ENCODE measurements at regions not wholly inside any gene's neighbourhood (a gene's known extent, or its start where the extent isn't known, plus 50 kb on each side); places are given as distances from the start of the nearest gene placed in this dataset.

GRCh38 chr3:178485756-178486155, 50.5 kb upstream of the KCNMB2 start:
- Histone ChIP-seq H3K27me3 (no peaks in the 10 kb centered on the region), H3K4me3 (no peak overlapping the region), H3K4me1 (no peaks in the 10 kb centered on the region), H3K27ac (no peak overlapping the region), H3K36me3 (no peaks in the 10 kb centered on the region), H3K9me3 (no peaks in the 10 kb centered on the region)
- WGBS = 40% methylated on average over 4 of the region's 4 CpGs
- no peak for DNase-seq (ENCODE audit: low spot score in 2 of 2)
- no peak for TF ChIP-seq POLR2A (IDR thresholded peaks at IDR 0.05)
- TF ChIP-seq POLR2AphosphoS5 (IDR thresholded peaks at IDR 0.05) = no peak
- TF ChIP-seq EP300 (IDR thresholded peaks at IDR 0.05) = no peak
- no peak for TF ChIP-seq CTCF (IDR thresholded peaks at IDR 0.05)
